HG02852 (cell line): ENCODE measurements at regions not wholly inside any gene's neighbourhood (a gene's known extent, or its start where the extent isn't known, plus 50 kb on each side); places are given as distances from the start of the nearest gene placed in this dataset.

Source experiments
- ATAC-seq: cut with Tn5 transposase; IDR thresholded peaks from one replicate; pipeline ENCODE4 v1.9.1; 2021; ENCODE audit warnings: mild to moderate bottlenecking, moderate library complexity; ENCODE audit not compliant: unreplicated experiment

- ATAC-seq: no peak
Measured at GRCh38 chr10:4068629-4069028, 283.6 kb upstream of the KLF6 start.

GRCh38 chr10:4067931-4068561, 283.0 kb upstream of the KLF6 start:
- no peak for ATAC-seq

GRCh38 chr10:4067531-4067930, 282.5 kb upstream of the KLF6 start:
- ATAC-seq: peak; percentile 80

GRCh38 chr10:4066581-4067390, 281.8 kb upstream of the KLF6 start:
- ATAC-seq: peak; percentile 39

GRCh38 chr10:4064489-4064888, 279.5 kb upstream of the KLF6 start:
- ATAC-seq: no peak

GRCh38 chr10:4063717-4064116, 278.7 kb upstream of the KLF6 start:
- ATAC-seq: no peak

- ATAC-seq: no peak
Measured at GRCh38 chr10:4062751-4063150, 277.7 kb upstream of the KLF6 start.

GRCh38 chr10:4062072-4062471, 277.1 kb upstream of the KLF6 start:
- no peak for ATAC-seq

- no peak for ATAC-seq
Measured at GRCh38 chr10:4061441-4061951, 276.5 kb upstream of the KLF6 start.

- no peak for ATAC-seq
Measured at GRCh38 chr10:4059471-4060138, 274.6 kb upstream of the KLF6 start.

- no peak for ATAC-seq
Measured at GRCh38 chr10:4058514-4059029, 273.6 kb upstream of the KLF6 start.

- no peak for ATAC-seq
Measured at GRCh38 chr10:4057725-4058513, 272.9 kb upstream of the KLF6 start.

- ATAC-seq: no peak
Measured at GRCh38 chr10:4057021-4057420, 272.0 kb upstream of the KLF6 start.

GRCh38 chr10:4054656-4055435, 269.8 kb upstream of the KLF6 start:
- ATAC-seq: no peak

- no peak for ATAC-seq
Measured at GRCh38 chr10:4053940-4054339, 268.9 kb upstream of the KLF6 start.

- no peak for ATAC-seq
Measured at GRCh38 chr10:4051641-4052151, 266.7 kb upstream of the KLF6 start.

- no peak for ATAC-seq
Measured at GRCh38 chr10:4051011-4051640, 266.1 kb upstream of the KLF6 start.

GRCh38 chr10:4050061-4050460, 265.1 kb upstream of the KLF6 start:
- no peak for ATAC-seq

GRCh38 chr10:4049348-4049747, 264.3 kb upstream of the KLF6 start:
- ATAC-seq: no peak
